ENCODE measurements at regions not wholly inside any gene's neighbourhood (a gene's known extent, or its start where the extent isn't known, plus 50 kb on each side); places are given as distances from the start of the nearest gene placed in this dataset.

GRCh38 chr6:84500726-84501125, 263.7 kb downstream of the TBX18 start:
- Mint-ChIP-seq H3K4me3 (ENCODE audit: unreplicated experiment) (no peak overlapping the region), H3K36me3 (ENCODE audit: insufficient read depth, unreplicated experiment) (no peaks in the 10 kb centered on the region), H3K9me3 (ENCODE audit: unreplicated experiment) (peaks cover 18% of the 10 kb centered on the region), H3K4me1 (ENCODE audit: low read depth, unreplicated experiment) (no peaks in the 10 kb centered on the region), H3K27me3 (ENCODE audit: insufficient read depth, unreplicated experiment) (no peaks in the 10 kb centered on the region), H3K27ac (ENCODE audit: unreplicated experiment) (no peak overlapping the region)
- H3K9me3 ChIP-seq: no peaks in the 10 kb centered on the region; the same call in 1 of the 2 replicates
- no peak for TF ChIP-seq CTCF (IDR thresholded peaks at IDR 0.05; ENCODE audit: insufficient read depth in 1 of 2, low read depth in 1 of 2, low read length in 1 of 2, severe bottlenecking in 1 of 2, unreplicated experiment in 1 of 2)
- intact Hi-C loops (cut with micrococcal nuclease; ENCODE audit: unreplicated experiment): loop anchor here (5.0 kb wide), 1 partner anchor 367 kb away; no protein-coding TSS in a partner anchor
- no TSS peak for BruUV-seq (replicated peaks)
- no peaks in the 10 kb centered on the region for H3K4me1 ChIP-seq
- H3K27me3 ChIP-seq (replicated peaks; ENCODE audit: control insufficient read depth, insufficient read depth, low read length): no peaks in the 10 kb centered on the region
- no peak for DNase-seq
- H3K4me3 ChIP-seq (ENCODE audit: low read depth, low read length): no peak overlapping the region
- ChIA-PET POLR2A (no interaction called here), CTCF (no interaction called here)
- H3K36me3 ChIP-seq (ENCODE audit: control insufficient read depth, insufficient read depth, low read length): no peaks in the 10 kb centered on the region

GRCh38 chr6:84498905-84499304, 265.5 kb downstream of the TBX18 start:
- no peak for TF ChIP-seq CTCF (IDR thresholded peaks at IDR 0.05; ENCODE audit: insufficient read depth in 1 of 2, low read depth in 1 of 2, low read length in 1 of 2, severe bottlenecking in 1 of 2, unreplicated experiment in 1 of 2)
- Histone ChIP-seq H3K36me3 (ENCODE audit: control insufficient read depth, insufficient read depth, low read length) (no peaks in the 10 kb centered on the region), H3K4me1 (no peaks in the 10 kb centered on the region), H3K27me3 (replicated peaks; ENCODE audit: control insufficient read depth, insufficient read depth, low read length) (no peaks in the 10 kb centered on the region), H3K9me3 (no peaks in the 10 kb centered on the region; the same call in 1 of the 2 replicates), H3K4me3 (ENCODE audit: low read depth, low read length) (no peak overlapping the region)
- Mint-ChIP-seq H3K9me3 (ENCODE audit: unreplicated experiment) (peaks cover 18% of the 10 kb centered on the region), H3K36me3 (ENCODE audit: insufficient read depth, unreplicated experiment) (no peaks in the 10 kb centered on the region), H3K27ac (ENCODE audit: unreplicated experiment) (no peak overlapping the region), H3K4me3 (ENCODE audit: unreplicated experiment) (no peak overlapping the region), H3K4me1 (ENCODE audit: low read depth, unreplicated experiment) (no peaks in the 10 kb centered on the region), H3K27me3 (ENCODE audit: insufficient read depth, unreplicated experiment) (no peaks in the 10 kb centered on the region)
- DNase-seq: no peak
- intact Hi-C loops (cut with micrococcal nuclease; ENCODE audit: unreplicated experiment): no loop called here
- ChIA-PET POLR2A (no interaction called here), CTCF (no interaction called here)
- no TSS peak for BruUV-seq (replicated peaks)

GRCh38 chr6:84492241-84493165, 265.1 kb upstream of the CEP162 start:
- H3K4me1 Mint-ChIP-seq (ENCODE audit: low read depth, unreplicated experiment): no peaks in the 10 kb centered on the region
- Histone ChIP-seq H3K4me3 (ENCODE audit: low read depth, low read length) (no peak overlapping the region), H3K27me3 (replicated peaks; ENCODE audit: control insufficient read depth, insufficient read depth, low read length) (no peaks in the 10 kb centered on the region), H3K9me3 (no peaks in the 10 kb centered on the region; the same call in 1 of the 2 replicates), H3K36me3 (ENCODE audit: control insufficient read depth, insufficient read depth, low read length) (no peaks in the 10 kb centered on the region), H3K4me1 (no peaks in the 10 kb centered on the region)
- ChIA-PET POLR2A (no interaction called here), CTCF (interaction anchor here (0.6 kb wide), 1 partner anchor 70 kb away, joined by 3 read pairs; no protein-coding TSS in a partner anchor)
- peaks cover 26% of the 10 kb centered on the region for H3K9me3 Mint-ChIP-seq (ENCODE audit: unreplicated experiment)
- no peak for TF ChIP-seq CTCF (IDR thresholded peaks at IDR 0.05; ENCODE audit: insufficient read depth in 1 of 2, low read depth in 1 of 2, low read length in 1 of 2, severe bottlenecking in 1 of 2, unreplicated experiment in 1 of 2)
- H3K27ac Mint-ChIP-seq (ENCODE audit: unreplicated experiment): no peak overlapping the region
- intact Hi-C loops (cut with micrococcal nuclease; ENCODE audit: unreplicated experiment): no loop called here
- no peak for DNase-seq
- no peak overlapping the region for H3K4me3 Mint-ChIP-seq (ENCODE audit: unreplicated experiment)
- no peaks in the 10 kb centered on the region for H3K27me3 Mint-ChIP-seq (ENCODE audit: insufficient read depth, unreplicated experiment)
- H3K36me3 Mint-ChIP-seq (ENCODE audit: insufficient read depth, unreplicated experiment): no peaks in the 10 kb centered on the region
- BruUV-seq (replicated peaks): no TSS peak

All from Caco-2 (cell line).